ENCODE measurements at regions not wholly inside any gene's neighbourhood (a gene's known extent, or its start where the extent isn't known, plus 50 kb on each side); places are given as distances from the start of the nearest gene placed in this dataset.
A peak's percentile ranks its signal among the peaks of the same experiment; 100 is the strongest.

DNA sequence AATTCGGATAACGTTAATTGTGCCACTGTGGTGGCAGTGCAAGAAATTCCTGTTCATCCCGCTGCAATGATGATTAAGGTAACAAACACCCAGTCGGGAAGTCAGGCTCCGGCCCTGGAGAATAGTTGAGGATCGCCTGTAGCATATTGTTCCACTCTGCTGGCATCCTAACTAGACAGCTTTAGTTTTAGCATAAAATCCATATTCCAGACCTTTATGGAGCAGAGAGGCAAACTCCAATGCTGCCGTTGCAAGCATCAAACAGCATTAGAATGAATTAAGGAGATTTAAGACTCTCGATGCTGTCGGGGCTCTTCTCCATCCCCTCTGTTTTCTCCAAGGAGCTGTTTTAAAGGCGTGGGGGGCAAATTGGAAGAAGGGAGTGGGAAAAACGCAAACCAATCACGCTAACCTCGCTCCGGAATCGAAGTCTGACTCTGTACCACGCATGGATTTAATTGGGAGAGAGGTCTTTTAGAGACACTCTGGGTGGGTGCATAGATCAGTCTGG lies 660.4 kb downstream of the VRK1 start:
- no peak for DNase-seq

- DNase-seq = no peak
Observed at GRCh38 chr14:97458255-97458654, 661.1 kb downstream of the VRK1 start.

DNA sequence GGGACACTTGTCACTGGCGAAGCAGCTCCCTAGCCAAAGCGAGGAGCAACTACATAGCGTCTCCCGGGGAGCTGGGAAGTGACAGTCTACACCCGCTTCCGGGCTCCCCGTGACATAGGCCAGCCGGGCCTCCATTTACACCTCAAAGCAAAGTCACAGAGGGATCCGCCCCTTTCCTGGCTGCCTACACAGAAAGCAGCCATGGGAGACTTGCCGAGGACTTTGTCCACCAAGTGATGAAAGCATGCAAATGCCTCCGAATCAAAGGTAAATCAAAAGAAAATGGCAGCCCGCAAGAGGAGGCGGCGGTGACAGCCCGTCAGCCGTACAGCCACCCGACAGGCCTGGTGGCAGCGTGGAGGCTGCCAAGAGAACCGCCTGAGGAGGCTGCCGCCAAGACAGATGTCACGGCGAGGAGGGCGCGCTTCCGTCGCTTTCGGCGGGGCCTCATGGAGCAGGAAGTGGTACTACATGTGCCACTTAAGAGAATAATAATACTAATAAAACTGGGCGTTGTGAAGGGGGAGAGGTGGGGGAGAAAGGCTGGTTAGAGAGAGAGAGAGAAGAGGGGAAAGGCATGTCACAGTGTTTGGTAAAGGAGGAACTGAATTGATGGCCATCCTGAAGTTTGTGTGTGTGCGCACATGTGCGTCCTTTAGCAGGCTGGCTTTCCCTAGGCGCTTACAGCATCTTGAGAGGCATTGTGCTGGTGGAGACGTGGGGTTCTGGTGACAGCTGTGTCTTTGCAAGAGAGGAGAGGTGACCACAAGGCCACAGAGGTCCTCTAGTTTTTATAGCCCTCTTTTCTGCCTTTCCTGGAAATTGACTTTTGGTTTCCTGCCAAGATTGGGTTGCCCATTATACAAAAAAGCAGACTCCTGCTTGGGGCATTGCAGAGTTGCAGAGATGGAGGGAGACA lies 661.7 kb downstream of the VRK1 start:
- DNase-seq = peak; percentile 64 to 92 (median 71)

GRCh38 chr14:97462081-97462480 lies 664.9 kb downstream of the VRK1 start:
- DNase-seq = no peak

GRCh38 chr14:97468220-97468619 lies 671.0 kb downstream of the VRK1 start:
- DNase-seq = no peak

GRCh38 chr14:97477353-97477752 lies 680.2 kb downstream of the VRK1 start:
- no peak for DNase-seq

DNA sequence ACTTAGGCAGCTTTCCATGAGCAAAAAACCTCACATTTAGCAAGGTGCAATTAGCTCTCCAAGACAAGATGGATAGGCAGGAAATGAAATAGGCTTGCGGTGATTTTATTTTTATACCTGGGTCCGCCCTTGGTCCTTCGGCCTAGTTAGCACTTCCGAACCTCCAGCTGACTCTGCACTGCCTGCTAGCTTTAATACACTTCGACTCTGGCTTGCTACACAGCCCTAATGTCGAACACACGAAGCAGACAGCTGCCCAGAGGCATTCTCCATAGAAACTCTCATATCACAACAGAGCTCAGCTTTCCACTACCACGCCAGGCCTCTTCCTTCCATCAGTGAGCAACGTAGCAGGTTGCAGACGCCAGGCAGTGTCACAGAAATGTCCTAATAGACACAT lies 688.0 kb downstream of the VRK1 start:
- DNase-seq = no peak

- no peak for DNase-seq
Observed at GRCh38 chr14:97486601-97487120, 689.5 kb downstream of the VRK1 start.

DNA sequence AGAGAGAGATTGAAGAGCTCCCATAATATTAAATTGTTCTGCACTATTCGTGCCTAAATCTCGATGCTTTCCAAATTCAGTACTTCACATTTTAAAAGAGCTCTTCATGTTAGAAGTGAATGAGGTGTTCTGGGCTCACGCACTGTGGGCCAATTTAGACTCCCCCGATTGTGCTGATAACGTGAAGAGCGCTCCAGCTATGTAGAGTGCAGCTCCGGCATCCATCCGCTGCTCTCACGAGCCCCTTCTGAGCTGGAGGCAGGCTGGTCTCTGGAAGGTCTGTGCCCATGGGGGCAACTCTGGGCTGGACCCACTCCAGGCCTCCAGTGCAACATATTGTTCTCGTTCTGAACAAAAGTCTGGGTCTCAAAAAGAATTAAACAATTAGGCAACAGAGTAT lies 692.6 kb downstream of the VRK1 start:
- no peak for DNase-seq

DNA sequence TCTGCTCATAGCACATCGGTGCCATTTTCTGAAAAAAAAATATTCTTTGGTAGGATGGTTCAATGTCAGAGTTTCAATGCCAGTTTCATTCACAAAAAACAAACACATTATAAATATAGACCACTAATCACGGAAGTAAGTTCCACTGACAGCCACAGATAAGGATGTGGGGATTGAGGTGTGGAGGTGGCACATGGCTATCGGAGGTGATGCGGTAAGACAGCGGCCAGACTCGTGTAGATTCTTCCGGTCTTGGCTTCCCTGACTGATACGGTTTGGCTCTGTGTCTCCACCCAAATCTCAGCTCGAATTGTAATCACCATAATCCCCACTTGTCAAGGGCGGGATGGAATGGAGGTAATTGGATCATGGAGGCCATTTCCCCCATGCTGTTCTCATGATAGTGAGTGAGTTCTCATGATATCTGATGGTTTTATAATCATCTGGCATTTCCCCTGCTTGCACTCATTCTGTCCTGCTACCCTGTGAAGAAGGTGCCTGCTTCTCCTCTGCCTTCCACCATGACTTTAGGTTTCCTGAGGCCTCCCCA lies 693.4 kb downstream of the VRK1 start:
- no peak for DNase-seq

GRCh38 chr14:97491697-97492096 lies 694.5 kb downstream of the VRK1 start:
- DNase-seq = no peak

GRCh38 chr14:97499790-97500481 lies 702.8 kb downstream of the VRK1 start:
- DNase-seq = no peak

GRCh38 chr14:97506626-97507025 lies 709.4 kb downstream of the VRK1 start:
- no peak for DNase-seq

GRCh38 chr14:97513891-97514290 lies 716.7 kb downstream of the VRK1 start:
- no peak for DNase-seq

DNA sequence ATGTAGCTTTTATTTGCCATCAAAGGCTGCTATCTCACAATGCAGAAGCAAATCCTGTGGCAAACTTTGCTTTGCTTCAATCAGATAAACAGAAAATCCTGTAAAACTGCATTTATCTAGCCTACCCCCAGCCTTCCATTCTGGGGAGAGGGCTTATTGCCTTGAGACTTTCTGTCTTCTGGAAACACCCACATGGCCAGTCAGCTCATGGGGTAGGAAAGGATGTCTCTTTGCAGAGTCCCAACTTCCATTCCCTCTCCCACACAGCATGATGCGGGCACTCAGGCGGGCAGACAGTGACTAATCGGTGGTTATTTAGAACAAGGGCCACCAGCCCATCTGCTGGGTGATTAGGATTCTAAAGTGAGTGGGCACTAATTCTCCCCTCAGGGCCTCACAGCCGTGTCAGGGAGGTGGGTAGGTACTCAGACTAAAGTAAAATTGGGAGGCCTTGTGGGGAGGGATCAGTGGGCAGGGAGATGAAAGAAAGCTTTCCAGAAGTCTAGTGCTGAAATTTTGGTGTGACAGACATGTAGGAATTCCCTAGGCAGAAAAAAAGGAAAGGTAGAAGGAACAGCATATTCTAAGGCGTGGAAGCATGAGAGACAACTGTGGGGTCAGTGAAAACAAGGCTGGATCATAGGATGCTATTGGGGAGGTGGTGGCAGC lies 720.5 kb downstream of the VRK1 start:
- DNase-seq = no peak

DNA sequence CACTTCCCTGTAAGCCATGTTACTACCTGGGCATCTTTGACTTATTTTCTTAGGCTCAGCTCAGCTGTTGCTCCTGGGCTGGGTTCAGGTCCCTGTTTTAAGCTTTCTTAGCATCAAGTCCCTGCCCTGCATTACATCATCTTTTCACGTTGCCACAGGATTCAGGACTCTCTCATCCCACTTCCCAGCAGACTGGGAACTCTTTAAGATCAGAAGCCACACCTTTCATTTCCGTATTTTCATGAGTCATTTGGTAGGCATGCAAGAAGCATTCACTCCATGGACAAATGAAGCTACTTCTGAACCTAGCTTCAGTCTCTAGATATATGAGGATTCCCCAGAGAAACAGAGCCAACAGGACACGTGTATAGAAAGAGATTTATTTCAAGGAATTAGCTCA lies 726.8 kb downstream of the VRK1 start:
- DNase-seq = no peak

- DNase-seq = no peak
Observed at GRCh38 chr14:97524589-97525319, 727.6 kb downstream of the VRK1 start.

DNA sequence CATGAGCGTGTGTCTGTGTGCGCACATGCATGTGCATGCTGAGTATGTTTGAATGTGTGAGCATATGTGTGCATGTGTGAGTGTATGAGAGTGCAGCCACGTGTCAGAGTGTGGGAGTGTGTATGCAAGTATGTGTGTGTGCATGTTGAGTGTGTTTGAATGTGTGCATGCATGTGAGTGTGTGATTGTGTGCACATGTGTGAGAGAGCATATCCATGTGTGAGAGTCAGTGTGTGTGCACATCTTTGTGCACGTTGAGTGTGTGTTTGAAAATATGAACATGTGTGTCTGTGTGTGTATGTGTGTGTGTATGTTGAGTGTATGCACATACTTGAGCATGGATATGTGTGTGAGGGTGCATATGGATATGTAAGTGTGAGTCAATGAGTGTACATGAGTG lies 730.8 kb downstream of the VRK1 start:
- DNase-seq = no peak

DNA sequence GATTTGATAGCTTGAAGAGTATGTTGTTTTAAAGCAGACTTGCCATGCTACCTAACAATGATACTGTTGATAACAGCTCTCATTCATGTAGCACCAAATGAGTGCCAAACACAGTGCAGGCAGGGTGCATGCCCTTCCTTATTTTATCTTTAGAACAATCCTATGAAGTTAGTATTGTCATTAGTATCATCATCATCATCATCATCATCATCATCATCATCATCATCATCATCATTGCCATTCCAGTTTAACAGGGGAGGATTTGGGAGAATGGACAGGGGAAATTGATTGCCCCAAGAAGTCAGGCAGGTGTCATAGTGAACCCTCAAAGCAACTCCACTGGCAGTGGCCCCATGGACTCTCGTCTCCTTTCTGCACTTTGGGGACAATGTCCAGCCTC lies 734.9 kb downstream of the VRK1 start:
- DNase-seq = no peak

DNA sequence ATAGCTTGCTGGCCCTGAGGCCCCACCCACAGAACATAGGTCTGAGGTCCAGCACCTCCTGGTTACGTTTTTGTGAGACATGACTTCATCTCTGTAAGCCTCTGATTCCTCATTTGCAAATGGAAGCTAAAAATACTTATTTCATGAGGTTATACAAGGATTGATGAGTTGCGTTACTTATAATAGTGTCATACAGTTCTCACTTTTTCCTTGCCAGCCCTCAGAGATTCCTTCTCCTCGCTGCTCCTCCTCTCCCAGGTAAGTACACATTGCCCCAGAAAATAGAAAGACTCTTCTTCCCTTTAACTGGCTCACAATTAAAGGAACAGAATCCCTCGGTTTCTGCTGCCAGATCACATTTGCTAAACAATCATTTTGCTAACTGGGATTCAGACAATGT lies 739.2 kb downstream of the VRK1 start:
- no peak for DNase-seq

DNA sequence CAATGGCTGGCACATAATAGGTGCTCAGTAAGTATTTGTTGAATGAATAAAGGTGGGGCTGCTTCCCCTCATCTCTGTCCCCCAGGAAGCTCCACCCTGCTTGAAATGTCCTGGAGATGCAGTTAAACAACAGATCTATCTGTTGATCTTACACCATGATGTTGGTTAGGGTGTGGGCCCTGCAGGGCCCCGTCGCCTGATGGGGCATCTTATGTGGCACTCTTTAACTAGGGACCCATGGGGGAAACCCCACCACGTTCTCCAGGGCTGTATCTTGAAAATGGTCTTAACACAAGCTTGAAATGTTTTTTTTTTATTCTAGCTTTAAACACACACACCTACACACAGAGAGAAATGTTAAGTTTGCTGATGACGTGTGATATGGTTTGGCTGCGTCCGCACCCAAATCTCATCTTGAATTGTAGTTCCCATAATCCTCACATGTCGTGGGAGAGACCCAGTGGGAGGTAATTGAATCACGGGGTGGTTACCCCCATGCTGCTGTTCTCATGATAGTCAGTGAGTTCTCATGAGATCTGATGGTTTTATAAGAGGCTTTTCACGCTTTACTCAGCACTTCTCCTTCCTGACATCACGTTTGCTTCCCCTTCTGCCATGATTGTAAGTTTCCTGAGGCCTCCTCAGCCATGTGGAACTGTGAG lies 741.7 kb downstream of the VRK1 start:
- DNase-seq = no peak

GRCh38 chr14:97539411-97539795 lies 742.2 kb downstream of the VRK1 start:
- DNase-seq = no peak
